K562 (cell line): ENCODE measurements at regions not wholly inside any gene's neighbourhood (a gene's known extent, or its start where the extent isn't known, plus 50 kb on each side); places are given as distances from the start of the nearest gene placed in this dataset.

Experiments
- ATAC-seq: fragments of 200-7000 bp; cut with Tn5 transposase; 3 replicates; pipeline ENCODE4 v1.9.1; 2020; ENCODE audit warnings: moderate library complexity
- BruUV-seq: library from RNA; stranded (reverse); fragments of 400-500 nt; replicated peaks from 2 replicates; lab custom pipeline; 2021; lab: Mats Ljungman, UMichigan
- CTCF ChIA-PET: fragments of 300-600 bp; formaldehyde crosslinking; extraction: SDS; loops from one replicate; lab custom pipeline; 2021; ENCODE audit warnings: low intra/inter-chr PET ratio; lab: Yijun Ruan, JAX
- POLR2A ChIA-PET: fragments of 300-600, 350-650 bp; sonication (Branson Sonifier 250); formaldehyde crosslinking; extraction: SDS; loops from one replicate; lab custom pipeline; 2021; ENCODE audit warnings: antibody characterized with exemption, inconsistent platforms; lab: Yijun Ruan, JAX
- DNase-seq, 4 experiments: peaks; one replicate each; pipeline versions ENCODE4 v3.0.0 to v3.0.0-alpha.2; 2011 to 2018; ENCODE audit warnings: low spot score in 3 of 4, mixed read lengths in 3 of 4; ENCODE audit errors: extremely low read depth in 1 of 4
- FAIRE-seq: peaks from 2 replicates; lab custom pipeline; 2011; peaks lifted over from hg19 to GRCh38; lab: Jason Lieb, UNC
- H2AFZ ChIP-seq: 2 replicates; pipeline ENCODE4 v1.6.0; 2011; ENCODE audit warnings: low read depth, low read length, control low read depth, inconsistent platforms
- H3K27ac ChIP-seq: fragments of 200-600 bp; 3 replicates; pipeline ENCODE4 v1.8.0; 2011; ENCODE audit warnings: low read depth, mild to moderate bottlenecking, control low read depth, inconsistent platforms, low read length, moderate library complexity, mixed read lengths; ENCODE audit errors: extremely low read depth
- H3K27me3 ChIP-seq, 2 experiments: fragments of 300-600 bp in 1 of 2; 2 replicates in 1 of 2; 3 replicates in 1 of 2; pipeline versions ENCODE4 v1.6.0 to v1.8.0; 2011; ENCODE audit warnings: inconsistent platforms in 2 of 2, low read length in 2 of 2, mild to moderate bottlenecking in 1 of 2, mixed read lengths in 1 of 2, moderate library complexity in 1 of 2; ENCODE audit not compliant: control insufficient read depth in 2 of 2, insufficient read depth in 2 of 2
- H3K36me3 ChIP-seq: fragments of 300-600 bp; 3 replicates; pipeline ENCODE4 v1.8.0; 2011; ENCODE audit warnings: mild to moderate bottlenecking, low read length, inconsistent platforms; ENCODE audit not compliant: control insufficient read depth, insufficient read depth
- H3K4me1 ChIP-seq, 2 experiments: fragments of 200-600 bp in 1 of 2; replicated peaks in 1 of 2; 2 replicates in 1 of 2; 3 replicates in 1 of 2; pipeline versions ENCODE4 v1.5.1 to v1.8.0; 2011; ENCODE audit warnings: inconsistent platforms in 2 of 2, low read length in 2 of 2, mild to moderate bottlenecking in 1 of 2, mixed read lengths in 1 of 2, moderate library complexity in 1 of 2; ENCODE audit not compliant: control insufficient read depth in 2 of 2, insufficient read depth in 2 of 2
- H3K4me2 ChIP-seq: 2 replicates; pipeline ENCODE4 v1.6.1; 2011; ENCODE audit warnings: low read length, control low read depth, inconsistent platforms, mixed read lengths; ENCODE audit not compliant: insufficient read depth
- H3K4me3 ChIP-seq: fragments of 200-600 bp; sonication (generic), shearing (Covaris generic); 2 replicates; pipeline ENCODE4 v1.5.1; 2016; ENCODE audit warnings: control low read depth, inconsistent platforms
- H3K79me2 ChIP-seq: fragments of 200-600 bp; 3 replicates; pipeline ENCODE4 v1.8.0; 2011; ENCODE audit warnings: low read length, inconsistent platforms; ENCODE audit not compliant: control insufficient read depth, insufficient read depth
- H3K9ac ChIP-seq, 2 experiments: 2 replicates each; pipeline versions ENCODE4 v1.6.0 to v1.6.1; 2011; ENCODE audit warnings: low read depth in 2 of 2, low read length in 2 of 2, control low read depth in 1 of 2, inconsistent platforms in 1 of 2, mild to moderate bottlenecking in 1 of 2, mixed read lengths in 1 of 2; ENCODE audit not compliant: insufficient read depth in 1 of 2
- H3K9me1 ChIP-seq: one replicate; pipeline ENCODE4 v1.6.0; 2011; ENCODE audit warnings: inconsistent platforms, mild to moderate bottlenecking, low read length, moderate library complexity; ENCODE audit not compliant: control insufficient read depth, insufficient read depth
- H3K9me3 ChIP-seq: replicated peaks from 2 replicates; pipeline ENCODE4 v1.5.1; 2011; ENCODE audit warnings: low read depth, low read length, inconsistent platforms; ENCODE audit not compliant: control insufficient read depth, insufficient read depth
- H4K20me1 ChIP-seq: replicated peaks from 2 replicates; pipeline ENCODE4 v1.6.1; 2011; ENCODE audit warnings: low read length, inconsistent platforms, mixed read lengths; ENCODE audit not compliant: control insufficient read depth, insufficient read depth
- ARID2 ChIP-seq: fragments of 450-650 bp; IDR thresholded peaks from 2 replicates; pipeline ENCODE4 v1.6.1; 2017; ENCODE audit warnings: antibody characterized with exemption, mild to moderate bottlenecking
- CBFB ChIP-seq: sonication (generic); formaldehyde crosslinking; IDR thresholded peaks from 2 replicates; pipeline ENCODE4 v1.4.0; 2020; ENCODE audit warnings: mild to moderate bottlenecking, missing genetic modification reagents
- CBX1 ChIP-seq: sonication (generic); IDR thresholded peaks from 2 replicates; pipeline ENCODE4 v1.6.1; 2016; ENCODE audit warnings: antibody characterized with exemption, low read depth, mild to moderate bottlenecking
- GATAD2B ChIP-seq: fragments of 450-650 bp; IDR thresholded peaks from 2 replicates; pipeline ENCODE4 v1.6.1; 2017; ENCODE audit warnings: mild to moderate bottlenecking, borderline replicate concordance
- HDAC1 ChIP-seq, 2 experiments: fragments of 450-650 bp; IDR thresholded peaks; 2 replicates each; pipeline ENCODE4 v1.6.1; 2016 to 2017; ENCODE audit warnings: inconsistent platforms in 1 of 2, mild to moderate bottlenecking in 1 of 2, moderate library complexity in 1 of 2
- KDM1A ChIP-seq, 2 experiments: fragments of 450-650 bp; IDR thresholded peaks; 2 replicates each; pipeline ENCODE4 v1.6.1; 2016; ENCODE audit warnings: mild to moderate bottlenecking in 2 of 2
- PHF20 ChIP-seq: fragments of 450-650 bp; IDR thresholded peaks from 2 replicates; pipeline ENCODE4 v1.6.1; 2018; ENCODE audit not compliant: partially characterized antibody
- ZEB2 ChIP-seq: fragments of 450-650 bp; IDR thresholded peaks from 2 replicates; pipeline ENCODE4 v1.6.1; 2016
- ZNF165 ChIP-seq: fragments of 250-450 bp; sonication (Bioruptor Pico); IDR thresholded peaks from 2 replicates; pipeline ENCODE4 v1.4.0; 2020; ENCODE audit warnings: borderline replicate concordance
- WGBS: fragments of 100-300 bp; shearing (Covaris generic); methylation state at CpG from one replicate; pipeline ENCODE4 v1.1.6; 2016; ENCODE audit warnings: low coverage, mixed read lengths; ENCODE audit not compliant: insufficient coverage; ENCODE audit errors: missing lambda C conversion rate; 5-methylcytosine and 5-hydroxymethylcytosine counted together
- in situ Hi-C: fragments of 300-500 bp; cut with MboI; formaldehyde crosslinking; loops from 4 replicates; pipeline ENCODE4 v1.15.0; 2018; ENCODE audit warnings: inconsistent platforms, mixed read lengths
- intact Hi-C: fragments of 100-400 bp; cut with micrococcal nuclease; formaldehyde crosslinking; loops from 2 replicates; pipeline ENCODE4 v1.14.2; 2022

DNA sequence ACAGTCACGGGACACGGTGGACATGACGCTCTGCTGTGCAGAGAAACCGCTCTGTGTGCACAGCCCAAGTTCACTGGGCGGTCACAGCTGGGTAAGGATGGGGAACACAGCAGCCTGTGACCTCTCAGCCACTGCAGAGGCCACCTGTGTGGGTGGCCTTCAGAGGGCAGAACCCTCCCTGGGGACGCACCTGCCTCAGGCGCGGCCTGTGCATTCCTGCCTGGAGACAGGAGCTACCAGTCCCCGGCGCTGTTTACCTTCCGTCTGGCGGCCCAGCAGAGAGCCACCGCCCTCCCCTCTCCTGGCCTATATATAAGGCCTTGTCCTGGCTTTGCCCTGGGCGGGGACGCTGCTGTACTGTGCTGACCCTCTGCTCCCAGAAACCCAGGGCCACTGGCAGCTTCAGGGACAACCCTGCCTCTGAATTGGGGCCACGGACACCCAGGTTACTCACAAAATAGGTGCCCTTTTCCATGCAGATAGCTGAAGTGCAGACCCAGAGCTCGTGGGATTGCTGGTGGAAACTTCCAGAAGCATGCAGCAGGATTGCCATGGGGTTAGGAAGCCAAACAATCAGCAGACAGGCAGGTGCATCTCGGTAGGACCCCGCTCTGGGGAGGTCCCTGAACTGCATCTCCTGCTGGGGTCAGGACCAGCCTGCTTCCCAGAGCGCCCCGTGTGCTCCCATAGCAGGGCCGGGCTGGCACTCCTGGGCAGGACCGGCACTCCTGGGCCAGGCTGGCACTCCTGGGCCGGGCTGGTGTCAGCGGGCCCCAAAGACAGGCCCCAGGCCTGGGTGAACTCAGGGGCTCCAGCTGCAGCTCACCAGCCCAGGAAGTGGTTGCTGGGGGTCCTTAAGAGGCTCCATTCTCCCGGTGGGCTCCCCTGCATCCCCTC lies 83.6 kb downstream of the SIK1 start:
- H3K9me1 ChIP-seq: no peaks in the 10 kb centered on the region
- H4K20me1 ChIP-seq: 0 out of 2 replicates have a peak, but pooled peaks cover 3% of the 10 kb centered on the region
- WGBS: 2% methylated on average over 26 of the region's 26 CpGs
- in situ Hi-C loops: no loop called here
- no peak overlapping the region for H3K4me2 ChIP-seq
- TF ChIP-seq GATAD2B (no peak), CBFB (CRISPR knock-in tag) (0 out of 2 replicates have a peak, but pooled peaks have one; percentile 11)
- no peaks in the 10 kb centered on the region for H3K9me3 ChIP-seq
- FAIRE-seq (no peak), DNase-seq (no peak), ATAC-seq (peak; percentile 25)
- intact Hi-C loops: no loop called here
- no TSS peak for BruUV-seq
- no peak overlapping the region for H3K9ac ChIP-seq
- peaks cover 0 to 54% of the 10 kb centered on the region in 2 experiments; a peak in 2 of 5 replicates for H3K4me1 ChIP-seq
- no peaks in the 10 kb centered on the region for H3K79me2 ChIP-seq
- CTCF ChIA-PET: no interaction called here
- H2AFZ ChIP-seq: no peak overlapping the region
- H3K27me3 ChIP-seq: peaks cover 41 to 98% of the 10 kb centered on the region in 2 experiments; a peak in 4 of 5 replicates
- POLR2A ChIA-PET: interaction anchor here (0.9 kb wide), 1 partner anchor 13 kb away, joined by 3 read pairs; no protein-coding TSS in a partner anchor
- no peaks in the 10 kb centered on the region for H3K36me3 ChIP-seq
- no peak overlapping the region for H3K27ac ChIP-seq
- H3K4me3 ChIP-seq: no peak overlapping the region

DNA sequence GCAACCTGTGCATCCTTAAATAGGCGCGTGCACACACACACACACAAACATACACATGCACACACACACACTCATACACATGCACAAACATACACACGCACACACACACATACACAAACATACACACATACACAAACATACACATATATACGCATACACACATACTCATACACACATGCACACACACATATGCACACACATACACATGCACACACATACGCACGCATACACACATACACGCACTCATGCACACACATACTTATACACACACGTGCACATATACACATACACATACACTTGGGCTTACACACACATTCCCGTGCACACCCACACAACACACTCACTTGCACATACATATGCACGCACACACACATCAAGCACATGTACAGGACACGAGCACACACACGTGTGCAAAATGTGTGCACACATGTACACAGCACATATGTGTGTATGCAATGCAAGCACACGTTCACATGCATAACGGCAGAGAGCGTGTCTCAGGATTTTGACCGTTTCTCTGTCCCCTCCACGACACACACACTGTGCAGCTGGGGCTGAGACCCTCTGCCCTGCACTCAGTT lies 84.5 kb downstream of the SIK1 start:
- Histone ChIP-seq H3K4me3 (no peak overlapping the region), H3K36me3 (no peaks in the 10 kb centered on the region), H2AFZ (no peak overlapping the region), H3K9me1 (no peaks in the 10 kb centered on the region), H3K4me2 (no peak overlapping the region), H3K27me3 (peaks cover 33 to 88% of the 10 kb centered on the region in 2 experiments; a peak in 4 of 5 replicates), H3K27ac (no peak overlapping the region), H3K9me3 (no peaks in the 10 kb centered on the region), H4K20me1 (0 out of 2 replicates have a peak, but pooled peaks cover 3% of the 10 kb centered on the region), H3K9ac (no peak overlapping the region), H3K4me1 (peaks cover 0 to 51% of the 10 kb centered on the region in 2 experiments; a peak in 2 of 5 replicates), H3K79me2 (no peaks in the 10 kb centered on the region)
- in situ Hi-C loops: no loop called here
- no peak for FAIRE-seq
- intact Hi-C loops: no loop called here
- WGBS: 23% methylated on average over 17 of the region's 17 CpGs
- ChIA-PET POLR2A (interaction anchor here (0.8 to 1.0 kb wide), 2 partner anchors 13 to 32 kb away, joined by 3 read pairs; no protein-coding TSS in a partner anchor), CTCF (no interaction called here)
- TF ChIP-seq ZNF165 (CRISPR knock-in tag) (no peak), ARID2 (peak; percentile 37; the same call in 1 of the 2 replicates), PHF20 (peak; percentile 42), CBX1 (no peak), KDM1A (IDR thresholded peaks at IDR 0.05) (peak in 1 of 2 experiments; percentile 92; a peak in 2 of 4 replicates), ZEB2 (no peak), HDAC1 (IDR thresholded peaks at IDR 0.05) (0 out of 4 replicates have a peak, but pooled peaks of 1 of the 2 experiments have one; percentile 30)
- BruUV-seq: no TSS peak
- DNase-seq: no peak
- no peak for ATAC-seq
